HG03558 (cell line): ENCODE measurements at regions not wholly inside any gene's neighbourhood (a gene's known extent, or its start where the extent isn't known, plus 50 kb on each side); places are given as distances from the start of the nearest gene placed in this dataset.

Experiments used
- ATAC-seq: cut with Tn5 transposase; IDR thresholded peaks from one replicate; pipeline ENCODE4 v1.9.1; 2021; ENCODE audit warnings: moderate number of reproducible peaks; ENCODE audit not compliant: unreplicated experiment; ENCODE audit errors: extremely low read depth

- no peak for ATAC-seq
These were observed 189.0 kb upstream of the CTAGE1 start for GRCh38 chr18:22606563-22607283.

- ATAC-seq, result no peak
These were observed 189.5 kb upstream of the CTAGE1 start for GRCh38 chr18:22607284-22607635.

- ATAC-seq, result no peak
These were observed 191.1 kb upstream of the CTAGE1 start for GRCh38 chr18:22608847-22609246.

GRCh38 chr18:22609642-22610041 is 191.9 kb upstream of the CTAGE1 start:
- ATAC-seq, result no peak

- no peak for ATAC-seq
These were observed 195.5 kb upstream of the CTAGE1 start for GRCh38 chr18:22613058-22613690.

- ATAC-seq, result no peak
These were observed 196.1 kb upstream of the CTAGE1 start for GRCh38 chr18:22613788-22614187.

- ATAC-seq, result no peak
These were observed 205.8 kb upstream of the CTAGE1 start for GRCh38 chr18:22623513-22623912.

GRCh38 chr18:22624176-22624575 is 206.5 kb upstream of the CTAGE1 start:
- ATAC-seq, result no peak

GRCh38 chr18:22625406-22625805 is 207.7 kb upstream of the CTAGE1 start:
- ATAC-seq, result no peak

- no peak for ATAC-seq
These were observed 209.1 kb upstream of the CTAGE1 start for GRCh38 chr18:22626771-22627170.

- ATAC-seq, result no peak
These were observed 209.8 kb upstream of the CTAGE1 start for GRCh38 chr18:22627506-22627905.

GRCh38 chr18:22628795-22629510 is 211.2 kb upstream of the CTAGE1 start:
- no peak for ATAC-seq

GRCh38 chr18:22630980-22631379 is 213.3 kb upstream of the CTAGE1 start:
- ATAC-seq, result no peak

GRCh38 chr18:22632191-22632590 is 214.5 kb upstream of the CTAGE1 start:
- no peak for ATAC-seq

GRCh38 chr18:22634464-22634863 is 216.7 kb upstream of the CTAGE1 start:
- no peak for ATAC-seq

GRCh38 chr18:22637787-22638186 is 220.1 kb upstream of the CTAGE1 start:
- ATAC-seq, result no peak

- no peak for ATAC-seq
These were observed 221.3 kb upstream of the CTAGE1 start for GRCh38 chr18:22639026-22639463.

GRCh38 chr18:22639561-22639960 is 221.8 kb upstream of the CTAGE1 start:
- ATAC-seq, result no peak

GRCh38 chr18:22640281-22640842 is 222.6 kb upstream of the CTAGE1 start:
- ATAC-seq, result no peak

- no peak for ATAC-seq
These were observed 224.2 kb upstream of the CTAGE1 start for GRCh38 chr18:22641958-22642357.

- ATAC-seq, result no peak
These were observed 226.0 kb upstream of the CTAGE1 start for GRCh38 chr18:22643731-22644130.
